Neural cell (in vitro differentiated cells): ENCODE measurements at regions not wholly inside any gene's neighbourhood (a gene's known extent, or its start where the extent isn't known, plus 50 kb on each side); places are given as distances from the start of the nearest gene placed in this dataset.

Experiments used
- EZH2 ChIP-seq: fragments of 200-600, 300-800 bp; shearing (Covaris generic), sonication (generic); IDR thresholded peaks from 2 replicates; pipeline ENCODE4 v1.6.1; 2014; ENCODE audit warnings: antibody characterized with exemption, low read length, borderline replicate concordance, mild to moderate bottlenecking; ENCODE audit not compliant: insufficient read depth, poor library complexity, severe bottlenecking
- POLR2AphosphoS5 ChIP-seq: IDR thresholded peaks from 2 replicates; pipeline ENCODE4 v1.6.1; 2012
- TAF1 ChIP-seq: IDR thresholded peaks from 2 replicates; pipeline ENCODE4 v1.6.1; 2012; ENCODE audit warnings: low read depth
- TF ChIP-seq, protein P1 (sequence below): fragments of 450-650 bp; IDR thresholded peaks from 2 replicates; pipeline ENCODE4 v1.5.1; 2014; ENCODE audit warnings: antibody characterized with exemption, mild to moderate bottlenecking, moderate library complexity; ENCODE audit not compliant: poor library complexity, severe bottlenecking

- TF ChIP-seq EZH2 (no peak), POLR2AphosphoS5 (no peak), TAF1 (no peak)
- TF ChIP-seq, protein P1, sequence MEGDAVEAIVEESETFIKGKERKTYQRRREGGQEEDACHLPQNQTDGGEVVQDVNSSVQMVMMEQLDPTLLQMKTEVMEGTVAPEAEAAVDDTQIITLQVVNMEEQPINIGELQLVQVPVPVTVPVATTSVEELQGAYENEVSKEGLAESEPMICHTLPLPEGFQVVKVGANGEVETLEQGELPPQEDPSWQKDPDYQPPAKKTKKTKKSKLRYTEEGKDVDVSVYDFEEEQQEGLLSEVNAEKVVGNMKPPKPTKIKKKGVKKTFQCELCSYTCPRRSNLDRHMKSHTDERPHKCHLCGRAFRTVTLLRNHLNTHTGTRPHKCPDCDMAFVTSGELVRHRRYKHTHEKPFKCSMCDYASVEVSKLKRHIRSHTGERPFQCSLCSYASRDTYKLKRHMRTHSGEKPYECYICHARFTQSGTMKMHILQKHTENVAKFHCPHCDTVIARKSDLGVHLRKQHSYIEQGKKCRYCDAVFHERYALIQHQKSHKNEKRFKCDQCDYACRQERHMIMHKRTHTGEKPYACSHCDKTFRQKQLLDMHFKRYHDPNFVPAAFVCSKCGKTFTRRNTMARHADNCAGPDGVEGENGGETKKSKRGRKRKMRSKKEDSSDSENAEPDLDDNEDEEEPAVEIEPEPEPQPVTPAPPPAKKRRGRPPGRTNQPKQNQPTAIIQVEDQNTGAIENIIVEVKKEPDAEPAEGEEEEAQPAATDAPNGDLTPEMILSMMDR, result no peak
Measured at GRCh38 chr1:116195077-116195868, 84.1 kb downstream of the MAB21L3 start.
